ENCODE measurements at regions not wholly inside any gene's neighbourhood (a gene's known extent, or its start where the extent isn't known, plus 50 kb on each side); places are given as distances from the start of the nearest gene placed in this dataset.
"Not testable (repeated sequence)": the region's sequence is repeated elsewhere in the genome, so short reads cannot be mapped to it uniquely, and the experiment has no call there.

GRCh38 chr6:167709776-167710336 lies 116.9 kb upstream of the AFDN start:
- TF ChIP-seq CTCF (IDR thresholded peaks at IDR 0.05 in 8 of 11, conservative IDR thresholded peaks at IDR 0.05 in 3 of 11); POLR2A (IDR thresholded peaks at IDR 0.05); POLR2AphosphoS5 (IDR thresholded peaks at IDR 0.05): not testable (repeated sequence)
